Neuron (in vitro differentiated cells): ENCODE measurements at regions not wholly inside any gene's neighbourhood (a gene's known extent, or its start where the extent isn't known, plus 50 kb on each side); places are given as distances from the start of the nearest gene placed in this dataset.

Experiments
- H2AFZ ChIP-seq: one replicate; pipeline ENCODE4 v1.6.1; 2013; ENCODE audit warnings: low read depth, mild to moderate bottlenecking, inconsistent platforms, low read length, moderate library complexity
- H3K27me3 ChIP-seq: one replicate; pipeline ENCODE4 v1.6.1; 2013; ENCODE audit warnings: low read length; ENCODE audit not compliant: insufficient read depth
- H3K36me3 ChIP-seq: one replicate; pipeline ENCODE4 v1.6.1; 2013; ENCODE audit warnings: low read length; ENCODE audit not compliant: insufficient read depth
- H3K4me1 ChIP-seq: one replicate; pipeline ENCODE4 v1.6.1; 2013; ENCODE audit warnings: low read length; ENCODE audit not compliant: insufficient read depth
- H3K4me3 ChIP-seq: 2 replicates; pipeline ENCODE4 v1.5.1; 2013; ENCODE audit warnings: mild to moderate bottlenecking, low read length, moderate library complexity
- H3K9me3 ChIP-seq: one replicate; pipeline ENCODE4 v1.6.1; 2013; ENCODE audit warnings: low read length

DNA sequence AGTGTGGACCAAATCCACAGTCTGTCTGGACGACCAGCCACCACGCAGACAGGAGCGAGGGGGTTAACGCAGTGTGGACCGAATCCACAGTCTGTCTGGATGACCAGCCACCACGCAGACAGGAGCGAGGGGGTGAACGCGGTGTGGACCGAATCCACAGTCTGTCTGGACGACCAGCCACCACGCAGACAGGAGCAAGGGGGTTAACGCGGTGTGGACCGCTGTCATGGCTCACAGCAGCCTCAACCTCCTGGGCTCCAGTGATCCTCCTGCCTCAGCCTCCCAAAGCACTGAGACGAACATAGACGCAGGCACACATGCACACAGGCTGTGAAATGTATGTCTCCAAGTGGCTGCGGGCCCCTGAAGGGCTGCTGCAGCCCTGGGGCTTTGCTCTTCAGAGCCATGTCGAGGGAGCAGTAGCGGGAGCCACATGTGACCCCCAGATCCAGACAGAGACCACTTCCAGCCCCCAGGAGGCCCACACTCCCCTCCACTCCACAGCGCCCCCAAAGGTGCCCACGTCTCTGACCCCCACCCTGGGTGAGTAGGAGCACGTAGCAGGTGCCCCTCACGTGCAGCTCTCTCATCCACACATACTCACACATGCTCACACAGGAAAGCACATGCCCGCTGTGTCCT, 98.1 kb downstream of the YTHDF1 start:
- Histone ChIP-seq H3K27me3 (peaks cover 64% of the 10 kb centered on the region), H3K4me3 (no peak overlapping the region), H3K36me3 (no peaks in the 10 kb centered on the region), H3K9me3 (no peaks in the 10 kb centered on the region), H3K4me1 (no peaks in the 10 kb centered on the region), H2AFZ (no peak overlapping the region)

DNA sequence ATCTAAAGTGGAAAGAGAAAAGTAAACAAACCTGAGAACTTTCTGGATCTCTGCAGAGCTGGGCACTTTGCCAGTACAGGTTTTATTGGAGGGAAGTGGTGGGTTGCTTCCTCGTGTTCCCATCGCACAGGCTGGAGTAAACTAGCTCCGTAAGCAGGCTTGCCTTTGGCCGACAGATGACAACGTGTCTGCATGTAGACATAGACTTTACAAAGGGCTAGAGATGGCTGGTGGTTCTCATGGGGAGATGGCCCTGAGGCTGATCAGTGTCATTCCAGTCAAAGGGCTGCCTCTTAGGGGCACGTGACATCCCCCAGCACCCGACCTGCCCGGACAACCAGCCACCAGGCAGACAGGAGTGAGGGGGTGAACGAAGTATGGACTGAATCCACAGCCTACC, 98.8 kb downstream of the YTHDF1 start:
- Histone ChIP-seq H3K4me3 (no peak overlapping the region), H3K27me3 (peaks cover 63% of the 10 kb centered on the region), H3K4me1 (no peaks in the 10 kb centered on the region), H2AFZ (no peak overlapping the region), H3K36me3 (no peaks in the 10 kb centered on the region), H3K9me3 (peaks cover 3% of the 10 kb centered on the region)

DNA sequence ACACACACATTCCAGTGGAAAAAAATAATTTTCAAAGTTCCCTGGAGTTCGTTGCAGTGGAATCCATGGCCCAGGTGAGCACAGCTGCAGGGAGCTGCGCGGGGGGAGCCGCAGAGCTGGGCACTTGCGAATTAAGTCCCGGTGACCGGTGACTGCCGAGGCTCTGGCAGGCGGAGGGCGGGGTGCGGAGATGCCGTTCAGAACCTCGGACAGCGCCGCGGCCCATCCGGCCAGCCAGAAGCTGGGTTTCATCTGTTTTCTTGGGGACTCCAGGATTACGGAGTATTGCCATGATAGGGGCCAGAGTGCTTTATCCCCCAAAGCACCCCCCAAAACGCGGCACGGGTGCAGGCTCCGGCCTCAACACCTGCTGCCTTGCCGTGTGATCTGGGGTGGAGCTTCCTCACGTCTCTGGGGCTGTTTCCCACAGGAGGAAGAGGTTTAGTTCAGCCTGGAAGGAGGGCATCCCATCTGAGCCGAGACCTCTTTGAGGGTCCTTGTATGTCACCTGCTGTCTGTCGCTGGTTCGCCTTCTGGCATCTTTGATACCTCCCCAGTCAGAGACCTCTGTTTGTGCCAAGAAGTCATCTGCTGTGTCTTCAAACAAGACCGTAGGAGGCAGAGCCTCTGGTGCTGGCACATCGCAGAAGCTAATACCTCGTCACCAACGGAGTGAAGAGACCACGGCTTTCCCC, 99.4 kb downstream of the YTHDF1 start:
- peaks cover 62% of the 10 kb centered on the region for H3K27me3 ChIP-seq
- no peak overlapping the region for H2AFZ ChIP-seq
- no peak overlapping the region for H3K4me3 ChIP-seq
- H3K9me3 ChIP-seq, result peaks cover 3% of the 10 kb centered on the region
- H3K4me1 ChIP-seq, result no peaks in the 10 kb centered on the region
- no peaks in the 10 kb centered on the region for H3K36me3 ChIP-seq

DNA sequence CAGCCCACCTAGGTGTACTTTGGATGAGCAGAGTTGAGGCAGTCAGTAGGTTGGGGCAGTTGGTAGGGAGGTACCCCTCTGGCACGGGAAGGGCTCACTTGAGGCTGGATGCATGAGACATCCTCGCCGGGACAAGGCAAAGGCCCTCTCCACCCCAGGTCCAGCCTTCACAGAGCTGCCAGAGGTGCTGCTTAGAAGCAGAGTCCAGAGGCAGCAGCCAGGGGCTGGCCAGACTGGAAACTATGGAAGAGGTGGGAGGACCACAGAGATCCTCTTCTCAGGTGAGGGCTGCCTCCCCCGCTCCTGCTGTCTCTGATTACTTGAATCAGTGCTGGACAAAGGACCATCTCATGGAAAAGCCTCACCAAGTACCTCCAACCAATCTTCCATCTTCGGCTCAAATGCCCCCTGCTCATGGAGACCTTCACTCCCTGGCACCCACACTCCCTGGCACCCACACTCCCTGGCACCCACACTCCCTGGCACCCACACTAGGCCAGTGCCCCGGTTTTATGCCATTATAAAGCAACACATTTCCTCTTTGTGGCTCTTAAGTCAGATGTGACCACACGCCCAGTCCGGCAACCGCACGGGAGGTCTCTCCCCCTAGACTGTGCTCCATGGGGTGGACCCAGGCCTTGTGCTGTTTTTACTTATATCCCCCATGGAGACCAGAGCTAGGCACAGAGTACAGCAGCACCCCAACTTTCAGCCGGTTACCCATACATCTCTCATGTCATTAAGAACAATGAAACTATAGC, 100.1 kb downstream of the YTHDF1 start:
- no peaks in the 10 kb centered on the region for H3K4me1 ChIP-seq
- no peak overlapping the region for H2AFZ ChIP-seq
- H3K27me3 ChIP-seq, result peaks cover 62% of the 10 kb centered on the region
- H3K9me3 ChIP-seq, result peaks cover 4% of the 10 kb centered on the region
- no peak overlapping the region for H3K4me3 ChIP-seq
- H3K36me3 ChIP-seq, result no peaks in the 10 kb centered on the region

DNA sequence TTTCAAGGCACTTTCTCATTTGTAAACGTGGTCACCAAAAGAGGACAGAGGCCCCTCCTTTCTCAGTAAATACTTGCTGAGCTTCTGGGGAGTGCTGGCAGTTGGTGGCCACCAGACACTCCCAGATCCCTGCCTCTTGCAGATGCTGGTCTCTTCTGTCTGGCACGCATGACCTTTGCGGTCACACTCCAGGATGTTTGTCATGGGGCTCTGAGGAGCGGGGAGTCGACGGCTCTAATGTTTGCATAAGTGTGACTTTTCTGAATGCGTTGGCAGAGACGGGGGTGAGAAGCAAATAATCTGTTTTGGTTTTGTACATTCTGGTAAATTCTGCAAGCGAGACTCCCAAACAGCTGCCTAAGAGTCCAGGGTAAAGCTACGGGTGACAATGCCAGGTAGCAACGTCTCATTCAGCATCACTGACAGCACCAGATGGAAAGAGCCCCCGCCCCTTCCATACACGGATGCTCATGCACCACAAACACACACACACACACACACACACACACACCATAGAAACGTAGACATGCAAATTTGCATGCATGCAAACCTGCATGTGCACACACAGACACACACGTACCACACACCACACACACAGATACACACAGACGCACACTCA, 101.1 kb downstream of the YTHDF1 start:
- Histone ChIP-seq H2AFZ (no peak overlapping the region), H3K4me1 (no peaks in the 10 kb centered on the region), H3K9me3 (peaks cover 4% of the 10 kb centered on the region), H3K4me3 (no peak overlapping the region), H3K36me3 (no peaks in the 10 kb centered on the region), H3K27me3 (peaks cover 56% of the 10 kb centered on the region)

DNA sequence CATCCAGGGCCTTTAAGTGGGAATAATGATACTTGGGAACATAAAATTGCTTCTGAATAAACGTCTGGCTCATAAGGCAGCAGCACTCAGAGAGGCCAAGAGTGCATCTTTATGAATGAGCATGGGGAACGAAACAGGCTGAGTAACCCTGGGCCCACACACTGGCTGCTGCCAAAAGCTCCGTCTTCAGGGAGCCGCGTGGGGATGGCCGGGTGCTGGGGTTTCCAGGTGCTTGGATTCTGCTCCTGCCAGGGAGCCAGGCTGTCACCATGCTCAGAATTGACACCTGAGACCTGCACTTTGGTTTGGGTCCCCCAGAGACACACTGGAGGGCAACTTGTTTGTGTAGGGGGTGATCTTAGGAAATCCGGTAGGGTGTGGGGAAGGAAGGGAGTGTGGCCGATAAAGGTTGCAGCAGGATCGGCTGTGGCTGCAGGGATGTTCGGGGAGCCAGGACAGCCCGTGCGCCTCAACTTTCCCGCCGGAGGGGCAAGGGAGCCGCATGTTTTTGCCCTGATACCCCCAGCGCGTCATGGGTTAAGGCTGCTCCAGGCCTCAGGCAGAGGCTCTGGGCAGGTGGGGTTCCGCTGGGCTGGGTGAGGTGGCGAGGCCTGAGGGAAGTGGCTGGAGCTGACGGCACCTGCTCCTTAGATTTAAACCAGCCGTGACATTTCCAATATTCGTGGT, 101.8 kb downstream of the YTHDF1 start:
- Histone ChIP-seq H3K4me1 (no peaks in the 10 kb centered on the region), H3K9me3 (peaks cover 4% of the 10 kb centered on the region), H3K36me3 (no peaks in the 10 kb centered on the region), H2AFZ (no peak overlapping the region), H3K27me3 (peaks cover 49% of the 10 kb centered on the region), H3K4me3 (no peak overlapping the region)

DNA sequence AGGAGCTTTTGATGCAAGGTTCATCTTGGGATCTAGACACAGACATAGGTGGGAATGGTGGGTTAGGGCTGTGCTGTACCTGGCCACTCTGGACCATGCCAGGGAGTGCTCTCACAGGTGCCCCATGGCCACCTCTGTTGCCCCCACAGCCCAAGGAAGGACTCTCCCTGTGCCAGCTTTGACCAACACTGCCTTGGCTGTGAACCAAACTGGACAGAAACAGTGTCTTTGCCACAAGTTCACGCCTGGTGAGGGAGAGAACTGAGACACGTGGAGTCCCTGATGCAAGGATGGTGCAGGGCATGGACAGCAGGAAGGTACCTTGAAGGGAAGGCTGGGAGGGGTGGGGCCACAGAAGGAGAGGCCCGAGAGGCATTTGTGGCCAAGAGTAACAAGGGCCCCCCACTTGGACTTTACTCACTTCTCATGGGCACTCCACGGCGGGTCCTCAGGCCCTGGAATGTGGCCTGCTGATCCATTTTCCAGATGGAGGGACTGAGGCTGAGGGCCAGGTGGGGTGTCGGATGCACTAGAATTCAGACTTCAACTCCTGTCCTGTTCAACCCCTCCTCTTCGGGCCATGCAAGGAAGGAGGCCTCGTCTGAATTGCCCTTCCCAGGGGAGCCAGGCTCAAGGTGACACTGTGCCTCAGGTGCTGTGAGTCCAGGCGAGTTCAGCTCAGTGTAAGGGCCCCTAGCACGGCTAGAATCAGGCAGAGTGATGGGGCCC, 103.3 kb downstream of the YTHDF1 start:
- Histone ChIP-seq H3K9me3 (peaks cover 4% of the 10 kb centered on the region), H3K27me3 (peaks cover 35% of the 10 kb centered on the region), H3K4me1 (no peaks in the 10 kb centered on the region), H3K4me3 (no peak overlapping the region), H3K36me3 (no peaks in the 10 kb centered on the region), H2AFZ (no peak overlapping the region)

DNA sequence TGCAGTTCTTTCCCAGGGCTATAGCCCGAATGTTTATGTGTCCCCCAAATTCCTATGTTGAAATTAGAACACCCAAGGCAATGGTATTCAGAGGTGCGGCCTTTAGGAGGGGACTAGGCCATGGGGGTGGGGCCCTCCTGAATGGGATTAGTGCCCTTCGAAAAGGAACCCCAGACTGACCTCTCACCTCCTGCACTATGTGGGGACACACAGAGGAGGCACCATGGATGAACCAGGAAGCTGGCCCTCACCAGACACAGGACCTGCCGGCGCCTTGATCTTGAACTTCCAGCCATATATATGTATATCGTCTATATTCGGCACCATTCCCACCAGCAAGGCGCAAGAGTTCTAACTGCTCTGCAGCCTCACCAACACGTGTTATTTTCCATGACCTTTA, 101.5 kb upstream of the BHLHE23 start:
- Histone ChIP-seq H2AFZ (no peak overlapping the region), H3K27me3 (peaks cover 6% of the 10 kb centered on the region), H3K9me3 (peaks cover 8% of the 10 kb centered on the region), H3K4me3 (no peak overlapping the region), H3K36me3 (no peaks in the 10 kb centered on the region), H3K4me1 (no peaks in the 10 kb centered on the region)

DNA sequence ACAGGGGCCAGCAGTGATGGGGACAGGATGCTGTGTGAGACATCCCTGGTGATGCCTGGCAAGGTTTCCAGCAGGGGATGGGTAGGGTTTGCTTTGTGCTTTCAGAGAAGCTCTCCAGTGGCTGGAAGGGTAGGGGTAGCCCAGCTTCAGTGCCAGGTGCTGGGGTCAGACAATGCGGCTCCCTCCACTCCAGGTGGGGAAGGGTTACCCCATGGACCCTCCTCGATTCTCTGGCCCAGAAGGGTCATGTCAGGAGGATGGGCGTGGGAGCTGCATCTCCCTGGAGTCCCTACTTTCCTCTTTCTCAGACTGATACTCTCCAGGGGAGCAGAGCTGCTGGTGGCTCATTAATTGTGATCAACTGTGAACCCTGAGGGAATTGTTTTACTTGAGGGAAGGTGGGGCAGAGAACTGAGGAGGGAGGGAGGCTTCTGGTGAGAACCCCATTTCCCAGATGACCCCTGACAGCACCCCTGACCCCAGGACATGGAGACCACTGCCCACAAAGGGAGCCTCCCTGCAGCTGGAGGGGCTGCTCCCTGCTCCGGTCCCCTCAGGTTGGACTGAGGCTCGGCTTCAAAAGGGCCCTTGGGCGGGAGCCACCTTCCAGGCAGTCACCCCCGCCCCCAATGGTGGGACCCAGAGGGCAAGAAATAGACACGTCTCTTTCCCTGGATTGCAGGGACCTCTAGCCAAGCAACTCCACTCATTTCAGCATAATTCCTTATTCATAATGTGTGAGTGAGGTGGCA, 100.9 kb upstream of the BHLHE23 start:
- Histone ChIP-seq H3K4me3 (no peak overlapping the region), H3K9me3 (peaks cover 8% of the 10 kb centered on the region), H3K4me1 (no peaks in the 10 kb centered on the region), H2AFZ (no peak overlapping the region), H3K36me3 (no peaks in the 10 kb centered on the region), H3K27me3 (peaks cover 10% of the 10 kb centered on the region)

DNA sequence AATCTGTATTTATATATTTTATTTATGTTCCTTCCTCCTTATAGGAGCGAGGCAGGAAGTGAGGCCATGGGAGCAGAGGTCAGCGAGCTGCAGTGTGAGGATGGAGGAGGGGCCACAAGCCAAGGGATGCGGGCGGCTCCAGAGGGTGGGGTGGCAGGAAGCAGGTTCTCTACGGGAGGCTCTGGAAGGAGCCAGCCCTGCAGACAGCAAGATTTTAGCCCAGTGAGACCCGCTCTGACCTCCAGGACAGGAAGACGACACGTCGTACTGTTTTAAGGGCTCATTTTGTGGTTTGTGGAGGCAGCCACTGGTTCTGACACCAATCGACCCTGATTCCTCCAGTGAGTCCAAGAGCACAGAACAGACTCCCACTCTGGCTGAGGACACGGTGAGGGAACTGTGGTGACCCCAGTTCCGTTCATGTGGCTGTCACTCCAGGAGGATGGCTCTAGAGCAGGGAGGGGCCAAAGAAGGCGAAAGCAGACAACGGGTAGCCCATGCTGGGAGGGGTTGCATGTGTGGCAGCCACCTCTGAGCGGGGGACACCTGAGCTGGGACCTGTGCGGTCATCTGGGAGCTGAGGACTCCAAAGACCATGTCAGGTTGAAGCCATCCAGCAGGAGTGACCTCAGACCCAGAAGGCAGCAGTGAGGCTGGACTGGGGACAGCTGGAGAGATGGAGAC, 100.1 kb upstream of the BHLHE23 start:
- Histone ChIP-seq H2AFZ (no peak overlapping the region), H3K4me3 (no peak overlapping the region), H3K9me3 (peaks cover 6% of the 10 kb centered on the region), H3K4me1 (peaks cover 6% of the 10 kb centered on the region), H3K27me3 (peaks cover 16% of the 10 kb centered on the region), H3K36me3 (no peaks in the 10 kb centered on the region)

DNA sequence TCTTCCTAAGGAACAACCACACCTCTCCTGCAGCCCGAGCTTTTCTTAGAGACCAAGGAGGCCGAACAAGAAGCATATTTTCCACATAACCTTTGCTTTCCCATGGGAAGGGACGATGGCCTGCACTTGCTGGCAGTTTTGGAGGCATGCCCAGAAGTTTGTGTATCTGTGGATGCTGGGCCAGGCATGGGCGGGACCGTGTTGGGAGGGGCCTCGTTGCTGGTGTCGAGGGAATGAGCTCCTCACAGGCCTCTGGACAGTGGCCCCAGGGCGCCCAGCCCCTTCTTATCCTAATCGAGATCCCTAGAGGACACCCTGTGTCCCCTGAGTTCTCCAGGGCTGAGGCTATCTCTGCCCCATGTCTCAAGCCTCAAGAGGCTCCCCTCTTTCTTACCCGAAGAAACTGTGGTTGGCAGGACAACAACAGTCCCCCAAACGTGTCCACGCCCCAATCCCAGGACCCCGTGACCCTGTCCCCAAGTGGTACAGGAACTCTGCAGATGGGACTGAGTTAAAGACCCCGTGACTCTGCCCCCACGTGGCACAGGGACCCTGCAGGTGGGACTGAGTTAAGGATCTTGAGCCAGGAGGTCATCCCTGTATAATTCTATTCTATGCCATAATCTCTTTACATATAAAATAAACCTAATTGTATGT, 99.5 kb upstream of the BHLHE23 start:
- peaks cover 21% of the 10 kb centered on the region for H3K27me3 ChIP-seq

More for the DNA sequence above, 99.5 kb upstream of the BHLHE23 start:
- Histone ChIP-seq H2AFZ (no peak overlapping the region), H3K4me1 (peaks cover 9% of the 10 kb centered on the region), H3K4me3 (no peak overlapping the region), H3K9me3 (peaks cover 6% of the 10 kb centered on the region), H3K36me3 (no peaks in the 10 kb centered on the region)
